GM12878 (cell line): ENCODE measurements at regions not wholly inside any gene's neighbourhood (a gene's known extent, or its start where the extent isn't known, plus 50 kb on each side); places are given as distances from the start of the nearest gene placed in this dataset.

Experiments used
- CEBPB ChIP-seq, 2 experiments: fragments of 150-350 bp in 1 of 2; IDR thresholded peaks; 2 replicates each; pipeline ENCODE4 v1.6.1; 2012 to 2014; ENCODE audit warnings: low read depth in 2 of 2, low read length in 2 of 2, borderline replicate concordance in 1 of 2, inconsistent platforms in 1 of 2
- EP300 ChIP-seq, 2 experiments: fragments of 150-350 bp in 1 of 2; IDR thresholded peaks; 2 replicates each; pipeline ENCODE4 v1.6.1; 2011 to 2012; ENCODE audit warnings: low read depth in 2 of 2, low read length in 2 of 2, borderline replicate concordance in 1 of 2, improper control_type of control experiment in 1 of 2, inconsistent platforms in 1 of 2; ENCODE audit not compliant: control insufficient read depth in 1 of 2
- EZH2 ChIP-seq: IDR thresholded peaks from 2 replicates; pipeline ENCODE4 v1.6.1; 2012; ENCODE audit warnings: low read depth, mild to moderate bottlenecking, control low read depth, inconsistent platforms, low read length, borderline replicate concordance; ENCODE audit not compliant: control insufficient read depth
- FOXM1 ChIP-seq: IDR thresholded peaks from 2 replicates; pipeline ENCODE4 v1.6.1; 2012; ENCODE audit warnings: low read depth, mild to moderate bottlenecking, inconsistent platforms, low read length, moderate library complexity
- KAT2A ChIP-seq: conservative IDR thresholded peaks from 2 replicates; pipeline ENCODE4 v1.6.1; 2011; ENCODE audit warnings: low read depth, low read length; ENCODE audit not compliant: control insufficient read depth
- POU2F2 ChIP-seq: IDR thresholded peaks from 3 replicates; pipeline ENCODE4 v1.6.1; 2011; ENCODE audit warnings: low read depth, mild to moderate bottlenecking, low read length, borderline replicate concordance
- RELA ChIP-seq: fragments of 450-650 bp; IDR thresholded peaks from 2 replicates; pipeline ENCODE4 v1.8.0; 2014; ENCODE audit warnings: borderline replicate concordance; ENCODE audit not compliant: partially characterized antibody
- REST ChIP-seq: IDR thresholded peaks from 2 replicates; pipeline ENCODE4 v1.6.1; 2012; ENCODE audit warnings: mild to moderate bottlenecking, low read depth, low read length
- SREBF2 ChIP-seq: IDR thresholded peaks from 2 replicates; pipeline ENCODE4 v1.6.1; 2012; ENCODE audit warnings: mild to moderate bottlenecking, low read length
- YY1 ChIP-seq: IDR thresholded peaks from 2 replicates; pipeline ENCODE4 v1.6.1; 2011; ENCODE audit warnings: low read depth, mild to moderate bottlenecking, low read length
- ZNF217 ChIP-seq: fragments of 450-650 bp; IDR thresholded peaks from 2 replicates; pipeline ENCODE4 v1.6.1; 2017; ENCODE audit warnings: antibody characterized with exemption, mild to moderate bottlenecking
- ZNF274 ChIP-seq: IDR thresholded peaks from one replicate; pipeline ENCODE4 v1.8.0; 2011; ENCODE audit not compliant: insufficient read length, insufficient read depth

GRCh38 chr5:124060011-124060410 lies 548.0 kb downstream of the CSNK1G3 start:
- TF ChIP-seq FOXM1 (no peak), KAT2A (no peak), SREBF2 (no peak), EZH2 (no peak), EP300 (IDR thresholded peaks at IDR 0.05; ENCODE audit: borderline replicate concordance in 1 of 2, control insufficient read depth in 1 of 2, low read depth in 2 of 2, low read length in 2 of 2) (no peak), POU2F2 (no peak), YY1 (no peak), REST (no peak), CEBPB (IDR thresholded peaks at IDR 0.05; ENCODE audit: borderline replicate concordance in 1 of 2, low read depth in 2 of 2, low read length in 2 of 2) (no peak), ZNF217 (no peak), RELA (no peak), ZNF274 (no peak)
